Heart right ventricle (tissue), 16 donors: ENCODE measurements at regions not wholly inside any gene's neighbourhood (a gene's known extent, or its start where the extent isn't known, plus 50 kb on each side); places are given as distances from the start of the nearest gene placed in this dataset.

ENCODE experiments used
- ATAC-seq, 8 donors: fragments of 200-7000 bp; cut with Tn5 transposase; one replicate each; pipeline ENCODE4 v1.9.1; 2020; ENCODE audit warnings: mild to moderate bottlenecking in 8 of 8, moderate library complexity in 8 of 8, moderate number of reproducible peaks in 1 of 8
- DNase-seq, 2 donors: peaks; one replicate each; pipeline ENCODE4 v3.0.0-alpha.2; 2020
- H3K27ac ChIP-seq, 10 donors: fragments of 200-600 bp; sonication (generic) in 2 of 10; one replicate each; pipeline versions ENCODE4 v1.5.0 to v1.8.0; 2020 to 2022; ENCODE audit warnings: mild to moderate bottlenecking in 3 of 10
- H3K27me3 ChIP-seq, 7 donors: fragments of 200-600 bp; one replicate each; pipeline ENCODE4 v1.8.0; 2021 to 2022; ENCODE audit warnings: mild to moderate bottlenecking in 2 of 7
- H3K36me3 ChIP-seq, 9 donors: fragments of 200-600 bp; sonication (generic) in 1 of 9; one replicate each; pipeline versions ENCODE4 v1.5.0 to v1.8.0; 2020 to 2022; ENCODE audit warnings: mild to moderate bottlenecking in 2 of 9
- H3K4me1 ChIP-seq, 9 donors: fragments of 200-600 bp; sonication (generic) in 1 of 9; one replicate each; pipeline versions ENCODE4 v1.5.0 to v1.8.0; 2020 to 2022; ENCODE audit warnings: mild to moderate bottlenecking in 4 of 9
- H3K4me3 ChIP-seq, 10 donors: fragments of 200-600 bp; sonication (generic) in 2 of 10; one replicate each; pipeline versions ENCODE4 v1.5.0 to v1.8.0; 2020 to 2022; ENCODE audit warnings: mild to moderate bottlenecking in 7 of 10, moderate library complexity in 2 of 10
- H3K9me3 ChIP-seq, 11 donors: fragments of 200-600 bp in 10 of 11; sonication (generic) in 2 of 11; one replicate each; pipeline versions ENCODE4 v1.5.0 to v1.8.0; 2013 to 2022; ENCODE audit warnings: mild to moderate bottlenecking in 2 of 11, control low read depth in 1 of 11, moderate library complexity in 1 of 11
- CTCF ChIP-seq, 9 donors: fragments of 200-600 bp; sonication (generic) in 2 of 9; IDR thresholded peaks; one replicate each; pipeline versions ENCODE4 v1.5.0 to v1.8.0; 2021 to 2022; ENCODE audit warnings: antibody characterized with exemption in 9 of 9, mild to moderate bottlenecking in 5 of 9, moderate library complexity in 1 of 9
- WGBS, 2 donors: extraction: QIAGEN DNeasy Blood & Tissue Kit; methylation state at CpG; one replicate each; pipeline ENCODE4 v1.1.7; 2013; ENCODE audit warnings: inconsistent platforms in 1 of 2; 5-methylcytosine and 5-hydroxymethylcytosine counted together
- intact Hi-C, 10 donors: fragments of 100-400 bp; cut with DNase I; formaldehyde crosslinking; loops; one replicate each; pipeline versions ENCODE4 v1.11.1 to v1.14.2; 2022
- donor health status: Arrhythmogenic right ventricular cardiomyopathy.
- donor health status: ischemic (EF 13 %, LVEDD 7.1; RV severe dilation, severe dysfunction).
- donor health status: healthy with polysubstance abuse.
- donor health status: DM: no; HTN: yes; CAD: no.
- donor health status: DM: no; HTN: no; CAD: no.
- donor health status: ischemic (EF 25% LVEDD 6.9; RV normal size, moderate dysfunction).
- donor health status: ischemic (EF 25% LVEDD 5.7; RV mildly dilated, moderate dysfunction).
- donor health status: healthy.
- donor health status: DM: yes; HTN: yes; CAD: no.
- donor health status: Ischemic cardiomyopathy.
- donor health status: ischemic (EF 35%, LVEDD 5.7; RV mildly dilated, moderate dysfunction).
- donor health status: nonischemic (EF 11% LVEDD 7.7; RV severe dilation, severe dysfunction).
- donor health status: DM: yes; HTN: yes; CAD: no.
- donor health status: PGD.
- donor health status: ischemic (EF 29% LVEDD 5.4; RV normal size, mild dysfunction).
- donor health status: nonischemic (EF 23%, LVEDD 6.1; RV moderate dilation, normal function).

- 35 to 58% methylated on average over 2 of the region's 2 CpGs for WGBS, 2 donors
- Histone ChIP-seq H3K9me3 (peaks cover 0 to 16% (median 0%) of the 10 kb centered on the region in 11 donors), H3K4me1 (no peaks in the 10 kb centered on the region), H3K36me3 (no peaks in the 10 kb centered on the region), H3K27me3 (no peaks in the 10 kb centered on the region), H3K4me3 (no peak overlapping the region), H3K27ac (no peak overlapping the region)
- DNase-seq (no peak), ATAC-seq (no peak)
- TF ChIP-seq CTCF (IDR thresholded peaks at IDR 0.05) = no peak
- intact Hi-C loops = no loop called here
These were observed 687.5 kb upstream of the FBXO33 start for GRCh38 chr14:40119765-40120164.

GRCh38 chr14:40119321-40119720 lies 687.1 kb upstream of the FBXO33 start:
- intact Hi-C loops = no loop called here
- no peak for DNase-seq
- Histone ChIP-seq H3K4me3 (no peak overlapping the region), H3K36me3 (no peaks in the 10 kb centered on the region), H3K4me1 (no peaks in the 10 kb centered on the region), H3K9me3 (peaks cover 0 to 16% (median 0%) of the 10 kb centered on the region in 11 donors), H3K27me3 (no peaks in the 10 kb centered on the region), H3K27ac (no peak overlapping the region)
- no peak for ATAC-seq
- no peak for TF ChIP-seq CTCF (IDR thresholded peaks at IDR 0.05)
- WGBS, 2 donors = 30 to 56% methylated on average over 4 of the region's 4 CpGs

GRCh38 chr14:40115583-40115982 lies 683.4 kb upstream of the FBXO33 start:
- H3K4me1 ChIP-seq = no peaks in the 10 kb centered on the region
- DNase-seq (no peak), ATAC-seq (no peak)
- intact Hi-C loops = no loop called here
- no peak overlapping the region for H3K27ac ChIP-seq
- H3K36me3 ChIP-seq = no peaks in the 10 kb centered on the region
- peaks cover 0 to 16% (median 0%) of the 10 kb centered on the region in 11 donors for H3K9me3 ChIP-seq
- no peak for TF ChIP-seq CTCF (IDR thresholded peaks at IDR 0.05)
- H3K27me3 ChIP-seq = no peaks in the 10 kb centered on the region
- 84 to 85% methylated on average over 1 of the region's 1 CpG for WGBS, 2 donors
- H3K4me3 ChIP-seq = no peak overlapping the region

- TF ChIP-seq CTCF (IDR thresholded peaks at IDR 0.05) = no peak
- ATAC-seq (no peak), DNase-seq (no peak)
- Histone ChIP-seq H3K9me3 (peaks cover 0 to 16% (median 0%) of the 10 kb centered on the region in 11 donors), H3K27me3 (no peaks in the 10 kb centered on the region), H3K36me3 (no peaks in the 10 kb centered on the region), H3K4me3 (no peak overlapping the region), H3K4me1 (no peaks in the 10 kb centered on the region), H3K27ac (no peak overlapping the region)
- intact Hi-C loops = no loop called here
These were observed 681.4 kb upstream of the FBXO33 start for GRCh38 chr14:40113671-40114070.
